GM18517 (cell line): ENCODE measurements at regions not wholly inside any gene's neighbourhood (a gene's known extent, or its start where the extent isn't known, plus 50 kb on each side); places are given as distances from the start of the nearest gene placed in this dataset.

ENCODE experiments used
- ATAC-seq: cut with Tn5 transposase; IDR thresholded peaks from one replicate; pipeline ENCODE4 v1.9.1; 2021; ENCODE audit warnings: mild to moderate bottlenecking, moderate library complexity; ENCODE audit not compliant: unreplicated experiment

- ATAC-seq: no peak
Observed at GRCh38 chr4:31088600-31089230, 368.5 kb downstream of the PCDH7 start.

- ATAC-seq: no peak
Observed at GRCh38 chr4:31089815-31090214, 369.6 kb downstream of the PCDH7 start.

GRCh38 chr4:31094474-31094873 is 374.3 kb downstream of the PCDH7 start:
- no peak for ATAC-seq

GRCh38 chr4:31097999-31098398 is 377.8 kb downstream of the PCDH7 start:
- ATAC-seq: no peak

GRCh38 chr4:31100536-31100935 is 380.4 kb downstream of the PCDH7 start:
- no peak for ATAC-seq

- ATAC-seq: no peak
Observed at GRCh38 chr4:31104043-31104442, 383.9 kb downstream of the PCDH7 start.

- no peak for ATAC-seq
Observed at GRCh38 chr4:31104577-31104976, 384.4 kb downstream of the PCDH7 start.

GRCh38 chr4:31106419-31106818 is 386.2 kb downstream of the PCDH7 start:
- no peak for ATAC-seq

GRCh38 chr4:31107362-31107761 is 387.2 kb downstream of the PCDH7 start:
- ATAC-seq: no peak

GRCh38 chr4:31108762-31109161 is 388.6 kb downstream of the PCDH7 start:
- no peak for ATAC-seq

- no peak for ATAC-seq
Observed at GRCh38 chr4:31111790-31112189, 391.6 kb downstream of the PCDH7 start.

GRCh38 chr4:31114816-31115215 is 394.6 kb downstream of the PCDH7 start:
- ATAC-seq: no peak

GRCh38 chr4:31124008-31124585 is 403.9 kb downstream of the PCDH7 start:
- no peak for ATAC-seq

- ATAC-seq: no peak
Observed at GRCh38 chr4:31125061-31125460, 404.9 kb downstream of the PCDH7 start.

GRCh38 chr4:31125496-31125895 is 405.3 kb downstream of the PCDH7 start:
- no peak for ATAC-seq

- ATAC-seq: no peak
Observed at GRCh38 chr4:31126881-31127398, 406.8 kb downstream of the PCDH7 start.

- no peak for ATAC-seq
Observed at GRCh38 chr4:31130930-31131329, 410.8 kb downstream of the PCDH7 start.

GRCh38 chr4:31134720-31135119 is 414.6 kb downstream of the PCDH7 start:
- no peak for ATAC-seq

- no peak for ATAC-seq
Observed at GRCh38 chr4:31139767-31140166, 419.6 kb downstream of the PCDH7 start.

- ATAC-seq: no peak
Observed at GRCh38 chr4:31141095-31141831, 421.1 kb downstream of the PCDH7 start.

- ATAC-seq: no peak
Observed at GRCh38 chr4:31141832-31142142, 421.6 kb downstream of the PCDH7 start.

GRCh38 chr4:31146366-31146765 is 426.2 kb downstream of the PCDH7 start:
- no peak for ATAC-seq
